WERI-Rb-1 (cell line): ENCODE measurements at regions not wholly inside any gene's neighbourhood (a gene's known extent, or its start where the extent isn't known, plus 50 kb on each side); places are given as distances from the start of the nearest gene placed in this dataset.

ENCODE experiments used
- DNase-seq: peaks from one replicate; pipeline ENCODE4 v3.0.0-alpha.2; 2020
- H3K27ac ChIP-seq: fragments of 250-450 bp; sonication (Bioruptor Pico); 2 replicates; pipeline ENCODE4 v1.5.1; 2020; ENCODE audit warnings: mild to moderate bottlenecking, moderate library complexity
- H3K27me3 ChIP-seq: fragments of 250-450 bp; sonication (Bioruptor Pico); 2 replicates; pipeline ENCODE4 v1.5.1; 2021; ENCODE audit warnings: mild to moderate bottlenecking, low read depth, moderate library complexity; ENCODE audit not compliant: insufficient read depth, severe bottlenecking
- H3K36me3 ChIP-seq: fragments of 250-450 bp; sonication (Bioruptor Pico); 2 replicates; pipeline ENCODE4 v1.5.1; 2020; ENCODE audit warnings: mild to moderate bottlenecking, moderate library complexity
- H3K4me3 ChIP-seq: 2 replicates; pipeline ENCODE4 v1.5.1; 2011; ENCODE audit warnings: low read depth, mild to moderate bottlenecking, control low read depth, low read length
- H3K9me3 ChIP-seq: fragments of 250-450 bp; sonication (Bioruptor Pico); 2 replicates; pipeline ENCODE4 v1.5.1; 2021; ENCODE audit warnings: mild to moderate bottlenecking, moderate library complexity; ENCODE audit not compliant: severe bottlenecking
- CTCF ChIP-seq: IDR thresholded peaks from 2 replicates; pipeline ENCODE4 v1.5.1; 2011; ENCODE audit warnings: low read depth, mild to moderate bottlenecking, control low read depth, inconsistent platforms, low read length

GRCh38 chr14:31949709-31950108, 127.4 kb upstream of the ARHGAP5 start:
- Histone ChIP-seq H3K27me3 (no peaks in the 10 kb centered on the region), H3K4me3 (no peak overlapping the region), H3K27ac (no peak overlapping the region), H3K9me3 (no peaks in the 10 kb centered on the region), H3K36me3 (no peaks in the 10 kb centered on the region)
- no peak for TF ChIP-seq CTCF
- no peak for DNase-seq

- Histone ChIP-seq H3K9me3 (no peaks in the 10 kb centered on the region), H3K36me3 (no peaks in the 10 kb centered on the region), H3K27me3 (no peaks in the 10 kb centered on the region), H3K4me3 (no peak overlapping the region), H3K27ac (no peak overlapping the region)
- DNase-seq: no peak
- no peak for TF ChIP-seq CTCF
Observed at GRCh38 chr14:31950331-31950730, 126.8 kb upstream of the ARHGAP5 start.

GRCh38 chr14:31950764-31951637, 126.1 kb upstream of the ARHGAP5 start:
- no peaks in the 10 kb centered on the region for H3K9me3 ChIP-seq
- no peaks in the 10 kb centered on the region for H3K27me3 ChIP-seq
- H3K36me3 ChIP-seq: no peaks in the 10 kb centered on the region
- H3K27ac ChIP-seq: peak overlapping the region; percentile 8
- TF ChIP-seq CTCF: no peak
- peak; percentile 59 for DNase-seq
- H3K4me3 ChIP-seq: peak overlapping the region; percentile 14

GRCh38 chr14:31951638-31951964, 125.5 kb upstream of the ARHGAP5 start:
- DNase-seq: no peak
- Histone ChIP-seq H3K27ac (0 out of 2 replicates have a peak overlapping the region, but pooled peaks have one; percentile 8), H3K4me3 (no peak overlapping the region), H3K9me3 (no peaks in the 10 kb centered on the region), H3K36me3 (no peaks in the 10 kb centered on the region), H3K27me3 (no peaks in the 10 kb centered on the region)
- TF ChIP-seq CTCF: no peak

GRCh38 chr14:31952573-31952972, 124.5 kb upstream of the ARHGAP5 start:
- Histone ChIP-seq H3K9me3 (no peaks in the 10 kb centered on the region), H3K36me3 (no peaks in the 10 kb centered on the region), H3K27ac (no peak overlapping the region), H3K4me3 (no peak overlapping the region), H3K27me3 (no peaks in the 10 kb centered on the region)
- no peak for TF ChIP-seq CTCF
- DNase-seq: no peak

- no peak overlapping the region for H3K27ac ChIP-seq
- DNase-seq: no peak
- H3K27me3 ChIP-seq: no peaks in the 10 kb centered on the region
- H3K9me3 ChIP-seq: no peaks in the 10 kb centered on the region
- no peak for TF ChIP-seq CTCF
- H3K36me3 ChIP-seq: no peaks in the 10 kb centered on the region
- no peak overlapping the region for H3K4me3 ChIP-seq
Observed at GRCh38 chr14:31953210-31953609, 123.9 kb upstream of the ARHGAP5 start.
